Subcutaneous abdominal adipose tissue (tissue), 5 donors: ENCODE measurements at regions not wholly inside any gene's neighbourhood (a gene's known extent, or its start where the extent isn't known, plus 50 kb on each side); places are given as distances from the start of the nearest gene placed in this dataset.
"Not testable (repeated sequence)": the region's sequence is repeated elsewhere in the genome, so short reads cannot be mapped to it uniquely, and the experiment has no call there.

Experiments
- H3K27ac ChIP-seq: one replicate; pipeline ENCODE4 v1.7.0; 2013; ENCODE audit warnings: low read depth, mild to moderate bottlenecking, inconsistent platforms, low read length, moderate library complexity
- H3K27me3 ChIP-seq, 5 donors: one replicate each; pipeline ENCODE4 v1.7.0; 2013; ENCODE audit warnings: low read length in 5 of 5, inconsistent platforms in 1 of 5; ENCODE audit not compliant: control insufficient read depth in 5 of 5, insufficient read depth in 4 of 5
- H3K36me3 ChIP-seq, 5 donors: one replicate each; pipeline ENCODE4 v1.7.0; 2013; ENCODE audit warnings: low read length in 5 of 5; ENCODE audit not compliant: control insufficient read depth in 5 of 5, insufficient read depth in 5 of 5
- H3K4me1 ChIP-seq, 5 donors: one replicate each; pipeline ENCODE4 v1.7.0; 2013; ENCODE audit warnings: low read length in 5 of 5, mild to moderate bottlenecking in 3 of 5, moderate library complexity in 1 of 5; ENCODE audit not compliant: control insufficient read depth in 5 of 5, insufficient read depth in 5 of 5
- H3K4me3 ChIP-seq, 5 donors: one replicate each; pipeline ENCODE4 v1.7.0; 2013; ENCODE audit warnings: low read length in 5 of 5, low read depth in 1 of 5
- H3K9ac ChIP-seq, 5 donors: one replicate each; pipeline ENCODE4 v1.7.0; 2013; ENCODE audit warnings: low read length in 5 of 5, mild to moderate bottlenecking in 4 of 5, moderate library complexity in 3 of 5
- H3K9me3 ChIP-seq, 5 donors: one replicate each; pipeline ENCODE4 v1.7.0; 2013; ENCODE audit warnings: low read length in 5 of 5; ENCODE audit not compliant: control insufficient read depth in 5 of 5
- donor health status: healthy.
- donor health status: healthy.
- donor health status: healthy.
- donor health status: healthy.
- donor health status: healthy.

GRCh38 chr22:25447686-25448434 is 116.6 kb upstream of the GRK3 start:
- Histone ChIP-seq H3K27me3 (no peaks in the 10 kb centered on the region), H3K4me1 (peaks cover 6 to 38% (median 33%) of the 10 kb centered on the region in 5 donors), H3K9me3 (no peaks in the 10 kb centered on the region), H3K9ac (peak overlapping the region; percentile 83 to 98 (median 95)), H3K27ac (peak overlapping the region; percentile 85), H3K4me3 (peak overlapping the region; percentile 82 to 91 (median 88)), H3K36me3 (no peaks in the 10 kb centered on the region)

GRCh38 chr22:25448435-25449051 is 115.9 kb upstream of the GRK3 start:
- Histone ChIP-seq H3K9me3 (no peaks in the 10 kb centered on the region), H3K36me3 (peaks cover 0 to 4% (median 2%) of the 10 kb centered on the region in 5 donors)

GRCh38 chr22:25449781-25450317 is 114.6 kb upstream of the GRK3 start:
- H3K27ac ChIP-seq: no peak overlapping the region
- no peak overlapping the region for H3K4me3 ChIP-seq

More at GRCh38 chr22:25448435-25449051, 115.9 kb upstream of the GRK3 start:
- H3K27me3 ChIP-seq: no peaks in the 10 kb centered on the region
- H3K9ac ChIP-seq: peak overlapping the region; percentile 83 to 98 (median 95)
- peaks cover 6 to 38% (median 33%) of the 10 kb centered on the region in 5 donors for H3K4me1 ChIP-seq
- peak overlapping the region; percentile 85 for H3K27ac ChIP-seq
- H3K4me3 ChIP-seq: peak overlapping the region; percentile 82 to 91 (median 88)

GRCh38 chr22:25451480-25452114 is 112.9 kb upstream of the GRK3 start:
- H3K36me3 ChIP-seq: peaks cover 5 to 16% (median 8%) of the 10 kb centered on the region in 5 donors
- peak overlapping the region; percentile 1 to 64 (median 26) for H3K9ac ChIP-seq
- no peak overlapping the region for H3K4me3 ChIP-seq
- no peak overlapping the region for H3K27ac ChIP-seq
- peaks cover 6 to 38% (median 33%) of the 10 kb centered on the region in 5 donors for H3K4me1 ChIP-seq
- no peaks in the 10 kb centered on the region for H3K27me3 ChIP-seq
- H3K9me3 ChIP-seq: no peaks in the 10 kb centered on the region

More at GRCh38 chr22:25449781-25450317, 114.6 kb upstream of the GRK3 start:
- Histone ChIP-seq H3K9ac (no peak overlapping the region), H3K27me3 (no peaks in the 10 kb centered on the region), H3K36me3 (peaks cover 5 to 10% (median 8%) of the 10 kb centered on the region in 5 donors), H3K4me1 (peaks cover 6 to 38% (median 33%) of the 10 kb centered on the region in 5 donors), H3K9me3 (no peaks in the 10 kb centered on the region)

- Histone ChIP-seq H3K36me3 (peaks cover 5 to 21% (median 10%) of the 10 kb centered on the region in 5 donors), H3K27me3 (no peaks in the 10 kb centered on the region), H3K9ac (peak overlapping the region in 4 of 5 donors; percentile 1 to 64 (median 43)), H3K4me1 (peaks cover 3 to 34% (median 29%) of the 10 kb centered on the region in 5 donors), H3K4me3 (peak overlapping the region in 4 of 5 donors; percentile 1 to 48 (median 24)), H3K27ac (no peak overlapping the region), H3K9me3 (no peaks in the 10 kb centered on the region)
Observed at GRCh38 chr22:25452116-25452700, 112.3 kb upstream of the GRK3 start.

- Histone ChIP-seq H3K36me3 (peaks cover 5 to 29% (median 14%) of the 10 kb centered on the region in 5 donors), H3K9ac (no peak overlapping the region), H3K27ac (no peak overlapping the region), H3K4me3 (no peak overlapping the region), H3K27me3 (no peaks in the 10 kb centered on the region), H3K4me1 (peaks cover 2 to 28% (median 24%) of the 10 kb centered on the region in 5 donors), H3K9me3 (no peaks in the 10 kb centered on the region)
Observed at GRCh38 chr22:25453058-25453457, 111.4 kb upstream of the GRK3 start.

- Histone ChIP-seq H3K4me1 (peaks cover 2 to 24% (median 20%) of the 10 kb centered on the region in 5 donors), H3K27me3 (no peaks in the 10 kb centered on the region), H3K4me3 (no peak overlapping the region), H3K27ac (no peak overlapping the region), H3K9ac (no peak overlapping the region), H3K36me3 (peaks cover 5 to 32% (median 15%) of the 10 kb centered on the region in 5 donors), H3K9me3 (no peaks in the 10 kb centered on the region)
Observed at GRCh38 chr22:25453557-25453956, 110.9 kb upstream of the GRK3 start.

GRCh38 chr22:25456300-25457043 is 108.0 kb upstream of the GRK3 start:
- Histone ChIP-seq H3K36me3 (peaks cover 9 to 60% (median 44%) of the 10 kb centered on the region in 5 donors), H3K4me1 (peaks cover 2 to 11% (median 6%) of the 10 kb centered on the region in 5 donors)
- not testable (repeated sequence) for H3K9me3 ChIP-seq, H3K27me3 ChIP-seq, H3K9ac ChIP-seq, H3K27ac ChIP-seq, H3K4me3 ChIP-seq

GRCh38 chr22:25458631-25459030 is 105.8 kb upstream of the GRK3 start:
- not testable (repeated sequence) for H3K27ac ChIP-seq, H3K4me3 ChIP-seq, H3K9ac ChIP-seq, H3K4me1 ChIP-seq, H3K27me3 ChIP-seq, H3K9me3 ChIP-seq
- H3K36me3 ChIP-seq: peaks cover 9 to 64% (median 45%) of the 10 kb centered on the region in 5 donors
